MCF 10A (cell line): ENCODE measurements at regions not wholly inside any gene's neighbourhood (a gene's known extent, or its start where the extent isn't known, plus 50 kb on each side); places are given as distances from the start of the nearest gene placed in this dataset.

Source experiments
- BruUV-seq: library from RNA; stranded (reverse); fragments of 400-500 nt; replicated peaks from 2 replicates; lab custom pipeline; 2021; lab: Mats Ljungman, UMichigan
- CTCF ChIA-PET: fragments of 300-600 bp; sonication (Branson Sonifier 250); formaldehyde crosslinking; extraction: SDS; loops from one replicate; lab custom pipeline; 2021; ENCODE audit warnings: antibody characterized with exemption, inconsistent platforms; lab: Yijun Ruan, JAX
- POLR2A ChIA-PET: fragments of 300-600, 350-650 bp; sonication (Branson Sonifier 250); formaldehyde crosslinking; extraction: SDS; loops from one replicate; lab custom pipeline; 2020; ENCODE audit warnings: antibody characterized with exemption, inconsistent platforms; lab: Yijun Ruan, JAX
- DNase-seq: peaks from one replicate; pipeline ENCODE4 v3.0.0-alpha.2; 2018; ENCODE audit not compliant: unreplicated experiment
- H3K27ac Mint-ChIP-seq: one replicate; pipeline ENCODE4 v1.8.0; 2022; ENCODE audit warnings: mild to moderate bottlenecking, low read depth, mixed read lengths; ENCODE audit not compliant: unreplicated experiment
- H3K27me3 Mint-ChIP-seq: one replicate; pipeline ENCODE4 v1.8.0; 2022; ENCODE audit warnings: mixed read lengths; ENCODE audit not compliant: insufficient read depth, unreplicated experiment
- H3K36me3 Mint-ChIP-seq: one replicate; pipeline ENCODE4 v1.8.0; 2022; ENCODE audit warnings: mild to moderate bottlenecking, moderate library complexity, mixed read lengths; ENCODE audit not compliant: insufficient read depth, unreplicated experiment
- H3K4me1 Mint-ChIP-seq: one replicate; pipeline ENCODE4 v1.8.0; 2022; ENCODE audit warnings: mixed read lengths; ENCODE audit not compliant: insufficient read depth, unreplicated experiment
- H3K4me3 Mint-ChIP-seq: one replicate; pipeline ENCODE4 v1.8.0; 2022; ENCODE audit warnings: mild to moderate bottlenecking, moderate library complexity, mixed read lengths; ENCODE audit not compliant: unreplicated experiment
- H3K9me3 Mint-ChIP-seq: one replicate; pipeline ENCODE4 v1.8.0; 2022; ENCODE audit warnings: mixed read lengths; ENCODE audit not compliant: unreplicated experiment
- intact Hi-C: fragments of 100-400 bp; cut with micrococcal nuclease; formaldehyde crosslinking; loops from 2 replicates; pipeline ENCODE4 v1.14.1; 2022
- TF ChIP-seq, protein P1 (sequence below): fragments of 200-600 bp; IDR thresholded peaks from one replicate; pipeline ENCODE4 v1.8.0; 2022; ENCODE audit warnings: antibody characterized with exemption, mild to moderate bottlenecking; ENCODE audit not compliant: unreplicated experiment

DNA sequence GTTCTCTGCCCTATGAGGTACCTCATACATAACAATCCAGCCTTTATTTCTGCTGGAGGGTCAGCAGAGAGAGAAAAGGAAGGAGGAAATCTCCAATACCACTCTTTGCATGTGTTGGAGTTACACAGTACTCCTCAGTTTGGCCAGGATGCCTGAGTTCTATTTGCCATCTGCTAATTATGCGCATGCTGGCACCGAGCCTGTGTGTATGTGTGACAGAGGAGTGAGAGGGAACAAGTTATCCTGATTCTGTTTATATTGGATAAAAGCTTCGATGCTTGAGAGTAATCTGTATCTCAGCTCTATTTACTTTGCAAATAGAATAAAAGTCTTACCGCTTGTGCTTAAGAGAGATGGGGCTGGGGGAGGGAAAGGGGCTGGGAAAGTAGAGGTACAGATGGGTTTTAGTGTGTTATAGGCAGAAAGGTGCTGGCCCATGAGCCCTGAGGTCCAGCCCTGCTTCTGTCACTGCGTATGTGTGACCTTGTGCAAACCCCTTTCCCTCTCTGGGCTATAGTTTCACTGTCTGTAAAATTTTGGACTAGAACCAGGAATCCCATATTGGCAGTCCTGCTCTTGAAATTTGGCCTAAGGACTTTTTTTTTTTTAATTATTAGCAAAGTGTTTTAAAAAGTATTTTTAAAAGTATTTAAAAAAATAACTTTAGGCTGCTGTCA lies 54.5 kb upstream of the PLXNA2 start:
- intact Hi-C loops = no loop called here
- Mint-ChIP-seq H3K9me3 (no peaks in the 10 kb centered on the region), H3K4me1 (no peaks in the 10 kb centered on the region), H3K4me3 (no peak overlapping the region), H3K36me3 (no peaks in the 10 kb centered on the region), H3K27ac (no peak overlapping the region), H3K27me3 (peaks cover 74% of the 10 kb centered on the region)
- BruUV-seq = no TSS peak
- CTCF ChIA-PET = no interaction called here
- TF ChIP-seq, protein P1, sequence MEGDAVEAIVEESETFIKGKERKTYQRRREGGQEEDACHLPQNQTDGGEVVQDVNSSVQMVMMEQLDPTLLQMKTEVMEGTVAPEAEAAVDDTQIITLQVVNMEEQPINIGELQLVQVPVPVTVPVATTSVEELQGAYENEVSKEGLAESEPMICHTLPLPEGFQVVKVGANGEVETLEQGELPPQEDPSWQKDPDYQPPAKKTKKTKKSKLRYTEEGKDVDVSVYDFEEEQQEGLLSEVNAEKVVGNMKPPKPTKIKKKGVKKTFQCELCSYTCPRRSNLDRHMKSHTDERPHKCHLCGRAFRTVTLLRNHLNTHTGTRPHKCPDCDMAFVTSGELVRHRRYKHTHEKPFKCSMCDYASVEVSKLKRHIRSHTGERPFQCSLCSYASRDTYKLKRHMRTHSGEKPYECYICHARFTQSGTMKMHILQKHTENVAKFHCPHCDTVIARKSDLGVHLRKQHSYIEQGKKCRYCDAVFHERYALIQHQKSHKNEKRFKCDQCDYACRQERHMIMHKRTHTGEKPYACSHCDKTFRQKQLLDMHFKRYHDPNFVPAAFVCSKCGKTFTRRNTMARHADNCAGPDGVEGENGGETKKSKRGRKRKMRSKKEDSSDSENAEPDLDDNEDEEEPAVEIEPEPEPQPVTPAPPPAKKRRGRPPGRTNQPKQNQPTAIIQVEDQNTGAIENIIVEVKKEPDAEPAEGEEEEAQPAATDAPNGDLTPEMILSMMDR = no peak
- POLR2A ChIA-PET = no interaction called here
- DNase-seq = no peak

DNA sequence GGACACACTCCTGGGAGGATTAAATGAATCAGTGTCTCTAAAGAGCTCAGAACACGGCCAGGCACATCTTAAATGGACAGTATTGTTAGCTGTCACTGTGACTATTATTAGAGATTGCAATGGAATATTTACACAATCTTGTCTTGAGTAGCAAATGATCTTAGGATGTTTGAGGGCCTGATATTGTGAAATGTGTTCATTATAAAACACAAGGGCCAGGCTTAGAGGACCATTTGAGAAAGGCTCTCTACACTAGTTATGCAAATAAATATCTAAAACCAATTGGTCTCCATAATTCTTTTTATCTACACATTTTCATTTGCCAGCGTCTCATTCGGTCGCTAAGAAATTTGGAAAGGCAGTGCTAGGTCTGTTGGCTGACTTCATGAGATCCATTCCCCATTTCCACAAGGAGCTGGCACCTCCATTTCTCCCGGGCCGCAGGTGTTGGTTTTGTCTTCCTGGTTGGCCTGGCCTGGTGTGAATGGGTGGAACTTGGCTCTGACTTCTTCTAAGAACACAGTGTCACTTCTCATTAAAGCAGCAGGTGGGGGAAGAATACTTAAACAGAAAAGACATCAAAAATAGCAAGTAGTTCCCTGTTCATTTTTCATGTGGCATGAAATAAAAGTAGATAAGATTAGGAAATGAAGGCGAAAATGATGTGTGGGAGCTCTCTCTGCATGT lies 56.0 kb upstream of the PLXNA2 start:
- Mint-ChIP-seq H3K9me3 (no peaks in the 10 kb centered on the region), H3K27ac (no peak overlapping the region), H3K27me3 (peaks cover 70% of the 10 kb centered on the region), H3K36me3 (no peaks in the 10 kb centered on the region), H3K4me3 (no peak overlapping the region), H3K4me1 (no peaks in the 10 kb centered on the region)
- TF ChIP-seq, protein P1 = no peak
- intact Hi-C loops = no loop called here
- CTCF ChIA-PET = interaction anchor here (1.0 to 1.2 kb wide), 3 partner anchors 9 to 32 kb away, joined by 3 read pairs; no protein-coding TSS in a partner anchor
- DNase-seq = no peak
- POLR2A ChIA-PET = interaction anchor here (0.7 to 1.5 kb wide), 2 partner anchors 20 to 313 kb away, joined by 3 to 4 read pairs; no protein-coding TSS in a partner anchor
- no TSS peak for BruUV-seq

DNA sequence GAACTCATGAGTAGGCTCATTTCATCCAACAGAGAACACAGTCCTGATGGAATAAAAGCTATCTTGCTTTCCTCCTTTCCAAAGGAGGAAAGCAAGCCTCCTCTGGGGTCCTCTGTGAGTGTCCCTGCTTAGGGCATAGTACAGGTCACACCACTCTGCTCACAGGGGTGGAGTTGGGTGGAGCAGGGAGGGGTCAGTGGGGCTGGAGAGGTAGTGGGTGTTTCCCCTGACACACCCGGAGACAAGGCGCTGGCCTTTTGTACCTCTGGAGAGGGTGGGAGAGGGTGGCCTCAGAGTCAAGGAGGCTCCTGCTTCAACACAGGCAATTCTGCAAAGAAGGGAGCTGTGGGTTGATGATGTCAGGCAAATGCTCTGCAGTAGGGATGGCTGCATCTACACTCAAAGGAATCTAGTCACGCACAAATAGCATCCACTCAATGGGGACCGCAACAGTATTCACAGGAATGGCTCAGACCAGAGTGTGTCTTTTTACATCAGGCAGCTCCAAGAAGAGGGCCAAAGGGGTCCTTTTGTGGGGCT lies 58.6 kb upstream of the PLXNA2 start:
- no TSS peak for BruUV-seq
- POLR2A ChIA-PET = no interaction called here
- peaks cover 56% of the 10 kb centered on the region for H3K27me3 Mint-ChIP-seq

More for the DNA sequence above, 58.6 kb upstream of the PLXNA2 start:
- Mint-ChIP-seq H3K4me3 (no peak overlapping the region), H3K27ac (no peak overlapping the region), H3K4me1 (no peaks in the 10 kb centered on the region), H3K36me3 (no peaks in the 10 kb centered on the region), H3K9me3 (no peaks in the 10 kb centered on the region)
- intact Hi-C loops = no loop called here
- DNase-seq = no peak
- CTCF ChIA-PET = no interaction called here
- TF ChIP-seq, protein P1 = no peak
